ENCODE measurements at regions not wholly inside any gene's neighbourhood (a gene's known extent, or its start where the extent isn't known, plus 50 kb on each side); places are given as distances from the start of the nearest gene placed in this dataset.
"Not testable (repeated sequence)": the region's sequence is repeated elsewhere in the genome, so short reads cannot be mapped to it uniquely, and the experiment has no call there.

GRCh38 chr10:133011393-133011792 is 69.0 kb upstream of the CFAP46 start:
- not testable (repeated sequence) for TF ChIP-seq FOXP2 (optimal IDR thresholded peaks at IDR 0.05; ENCODE audit: control extremely low read depth, extremely low read length, insufficient read depth); POLR2AphosphoS5 (IDR thresholded peaks at IDR 0.05; ENCODE audit: borderline replicate concordance, low read depth, low read length)

Data from SK-N-MC (cell line).